ENCODE measurements at regions not wholly inside any gene's neighbourhood (a gene's known extent, or its start where the extent isn't known, plus 50 kb on each side); places are given as distances from the start of the nearest gene placed in this dataset.

- 56% methylated on average over 1 of the region's 1 CpG for WGBS
Measured at GRCh38 chr14:25113394-25113793, 63.4 kb upstream of the STXBP6 start.

DNA sequence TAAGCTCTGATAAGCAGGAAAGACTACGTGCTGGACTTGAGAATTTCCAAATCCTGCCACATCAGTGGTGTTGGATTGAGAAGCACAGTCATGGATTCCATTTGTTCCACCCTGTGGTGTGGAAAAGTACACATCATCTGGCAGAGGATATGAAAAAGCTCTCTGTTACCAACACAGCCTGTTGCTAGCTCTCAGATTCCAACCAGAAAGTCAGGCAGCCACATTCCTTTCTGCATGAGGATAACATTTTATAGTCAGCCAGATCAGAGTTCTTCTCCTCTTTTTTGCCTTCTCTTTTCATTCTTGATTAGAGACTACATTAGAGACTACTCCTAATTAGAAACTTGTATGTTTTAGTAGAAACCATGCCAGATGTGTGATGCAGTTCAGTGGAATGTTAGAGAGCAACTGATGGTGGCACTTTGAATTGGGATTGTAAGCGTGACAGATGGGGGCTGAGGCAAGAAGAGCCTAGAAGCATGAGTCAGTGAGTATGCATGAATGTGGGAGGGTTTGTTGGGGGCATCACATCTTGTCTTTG lies 61.2 kb upstream of the STXBP6 start:
- Histone ChIP-seq H3K79me1 (replicated peaks; ENCODE audit: low read length, poor library complexity, severe bottlenecking) (no peaks in the 10 kb centered on the region), H3K23ac (ENCODE audit: low read length in 2 of 2) (no peak overlapping the region), H3K27ac (ENCODE audit: low read length, poor library complexity, severe bottlenecking) (peak overlapping the region; percentile 11), H2BK12ac (ENCODE audit: low read length in 2 of 2) (no peak overlapping the region), H3K9ac (ENCODE audit: low read length) (peak overlapping the region; percentile 89), H3K27me3 (ENCODE audit: control insufficient read depth in 1 of 2, insufficient read depth in 1 of 2, low read length in 2 of 2) (no peaks in the 10 kb centered on the region), H2BK5ac (ENCODE audit: low read depth, low read length, poor library complexity, severe bottlenecking) (no peak overlapping the region), H3K18ac (ENCODE audit: low read depth in 1 of 2, low read length in 2 of 2) (no peak overlapping the region), H3K9me3 (ENCODE audit: control insufficient read depth, low read length) (no peaks in the 10 kb centered on the region), H3K4me2 (ENCODE audit: low read length, poor library complexity, severe bottlenecking) (no peak overlapping the region), H3K36me3 (ENCODE audit: control insufficient read depth in 1 of 2, insufficient read depth in 2 of 2, low read depth in 1 of 2, low read length in 2 of 2) (no peaks in the 10 kb centered on the region), H4K8ac (ENCODE audit: low read length) (no peak overlapping the region), H2AFZ (ENCODE audit: low read depth, low read length) (no peak overlapping the region), H4K91ac (ENCODE audit: low read length) (no peak overlapping the region), H2BK120ac (ENCODE audit: low read depth, low read length) (no peak overlapping the region), H3K4me3 (ENCODE audit: insufficient read depth in 1 of 2, low read depth in 1 of 2, low read length in 2 of 2) (peak overlapping the region in 1 of 2 experiments; percentile 28), H3K14ac (ENCODE audit: low read length in 2 of 2) (no peak overlapping the region), H2AK5ac (ENCODE audit: low read length, severe bottlenecking) (no peak overlapping the region), H3K4me1 (ENCODE audit: control insufficient read depth, insufficient read depth, low read depth, low read length) (no peaks in the 10 kb centered on the region), H2BK15ac (ENCODE audit: low read depth, poor library complexity, severe bottlenecking) (no peak overlapping the region), H3K4ac (ENCODE audit: low read depth in 1 of 2, low read length in 2 of 2) (no peak overlapping the region)
- DNase-seq, result peak; percentile 94
- WGBS, result 9% methylated on average over 2 of the region's 2 CpGs

More at GRCh38 chr14:25113394-25113793, 63.4 kb upstream of the STXBP6 start:
- Histone ChIP-seq H2BK120ac (ENCODE audit: low read depth, low read length) (no peak overlapping the region), H3K4me3 (ENCODE audit: insufficient read depth in 1 of 2, low read depth in 1 of 2, low read length in 2 of 2) (no peak overlapping the region), H3K14ac (ENCODE audit: low read length in 2 of 2) (no peak overlapping the region), H3K4ac (ENCODE audit: low read depth in 1 of 2, low read length in 2 of 2) (no peak overlapping the region), H2BK12ac (ENCODE audit: low read length in 2 of 2) (no peak overlapping the region), H3K23ac (ENCODE audit: low read length in 2 of 2) (no peak overlapping the region), H2AFZ (ENCODE audit: low read depth, low read length) (no peak overlapping the region), H3K36me3 (ENCODE audit: control insufficient read depth in 1 of 2, insufficient read depth in 2 of 2, low read depth in 1 of 2, low read length in 2 of 2) (no peaks in the 10 kb centered on the region), H3K4me2 (ENCODE audit: low read length, poor library complexity, severe bottlenecking) (no peak overlapping the region), H3K4me1 (ENCODE audit: control insufficient read depth, insufficient read depth, low read depth, low read length) (no peaks in the 10 kb centered on the region), H3K18ac (ENCODE audit: low read depth in 1 of 2, low read length in 2 of 2) (no peak overlapping the region), H2BK15ac (ENCODE audit: low read depth, poor library complexity, severe bottlenecking) (no peak overlapping the region), H3K9me3 (ENCODE audit: control insufficient read depth, low read length) (no peaks in the 10 kb centered on the region), H2BK5ac (ENCODE audit: low read depth, low read length, poor library complexity, severe bottlenecking) (no peak overlapping the region), H3K27ac (ENCODE audit: low read length, poor library complexity, severe bottlenecking) (no peak overlapping the region), H4K8ac (ENCODE audit: low read length) (no peak overlapping the region), H4K91ac (ENCODE audit: low read length) (no peak overlapping the region), H3K27me3 (ENCODE audit: control insufficient read depth in 1 of 2, insufficient read depth in 1 of 2, low read length in 2 of 2) (no peaks in the 10 kb centered on the region), H3K9ac (ENCODE audit: low read length) (no peak overlapping the region), H2AK5ac (ENCODE audit: low read length, severe bottlenecking) (no peak overlapping the region), H3K79me1 (replicated peaks; ENCODE audit: low read length, poor library complexity, severe bottlenecking) (no peaks in the 10 kb centered on the region)
- no peak for DNase-seq

DNA sequence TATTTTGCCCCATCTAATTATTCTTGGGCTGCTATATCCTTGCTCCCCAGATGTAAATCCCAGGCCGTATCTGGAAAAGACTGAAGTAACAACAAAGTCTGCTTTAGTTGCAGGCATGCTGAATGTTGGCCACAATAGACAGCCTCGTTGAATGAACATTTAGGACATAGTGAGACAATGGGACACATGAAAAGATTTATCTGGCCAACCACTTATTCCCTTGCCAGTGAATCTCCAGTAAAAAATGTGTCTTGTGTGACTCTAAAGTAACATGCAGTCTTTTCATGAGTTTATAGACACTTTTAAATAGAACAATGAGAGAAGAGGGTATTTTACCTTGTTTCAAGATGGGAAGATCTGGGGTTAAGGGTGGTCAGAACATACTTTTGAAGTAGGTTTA lies 60.2 kb upstream of the STXBP6 start:
- no peaks in the 10 kb centered on the region for H3K9me3 ChIP-seq (ENCODE audit: control insufficient read depth, low read length)
- DNase-seq, result no peak
- H3K23ac ChIP-seq (ENCODE audit: low read length in 2 of 2), result no peak overlapping the region
- 70% methylated on average over 2 of the region's 2 CpGs for WGBS
- H2BK5ac ChIP-seq (ENCODE audit: low read depth, low read length, poor library complexity, severe bottlenecking), result no peak overlapping the region
- H2BK15ac ChIP-seq (ENCODE audit: low read depth, poor library complexity, severe bottlenecking), result no peak overlapping the region
- H3K14ac ChIP-seq (ENCODE audit: low read length in 2 of 2), result no peak overlapping the region
- no peak overlapping the region for H2AK5ac ChIP-seq (ENCODE audit: low read length, severe bottlenecking)
- H3K18ac ChIP-seq (ENCODE audit: low read depth in 1 of 2, low read length in 2 of 2), result no peak overlapping the region
- H3K4me3 ChIP-seq (ENCODE audit: insufficient read depth in 1 of 2, low read depth in 1 of 2, low read length in 2 of 2), result peak overlapping the region in 1 of 2 experiments; percentile 18
- no peaks in the 10 kb centered on the region for H3K79me1 ChIP-seq (replicated peaks; ENCODE audit: low read length, poor library complexity, severe bottlenecking)
- no peak overlapping the region for H2BK12ac ChIP-seq (ENCODE audit: low read length in 2 of 2)
- H3K27ac ChIP-seq (ENCODE audit: low read length, poor library complexity, severe bottlenecking), result no peak overlapping the region
- no peak overlapping the region for H4K8ac ChIP-seq (ENCODE audit: low read length)
- H3K9ac ChIP-seq (ENCODE audit: low read length), result peak overlapping the region; percentile 89
- no peaks in the 10 kb centered on the region for H3K27me3 ChIP-seq (ENCODE audit: control insufficient read depth in 1 of 2, insufficient read depth in 1 of 2, low read length in 2 of 2)
- H3K4me2 ChIP-seq (ENCODE audit: low read length, poor library complexity, severe bottlenecking), result no peak overlapping the region
- no peak overlapping the region for H2AFZ ChIP-seq (ENCODE audit: low read depth, low read length)
- H4K91ac ChIP-seq (ENCODE audit: low read length), result no peak overlapping the region
- H2BK120ac ChIP-seq (ENCODE audit: low read depth, low read length), result no peak overlapping the region
- no peaks in the 10 kb centered on the region for H3K4me1 ChIP-seq (ENCODE audit: control insufficient read depth, insufficient read depth, low read depth, low read length)
- H3K4ac ChIP-seq (ENCODE audit: low read depth in 1 of 2, low read length in 2 of 2), result peak overlapping the region in 1 of 2 experiments; percentile 69
- no peaks in the 10 kb centered on the region for H3K36me3 ChIP-seq (ENCODE audit: control insufficient read depth in 1 of 2, insufficient read depth in 2 of 2, low read depth in 1 of 2, low read length in 2 of 2)

DNA sequence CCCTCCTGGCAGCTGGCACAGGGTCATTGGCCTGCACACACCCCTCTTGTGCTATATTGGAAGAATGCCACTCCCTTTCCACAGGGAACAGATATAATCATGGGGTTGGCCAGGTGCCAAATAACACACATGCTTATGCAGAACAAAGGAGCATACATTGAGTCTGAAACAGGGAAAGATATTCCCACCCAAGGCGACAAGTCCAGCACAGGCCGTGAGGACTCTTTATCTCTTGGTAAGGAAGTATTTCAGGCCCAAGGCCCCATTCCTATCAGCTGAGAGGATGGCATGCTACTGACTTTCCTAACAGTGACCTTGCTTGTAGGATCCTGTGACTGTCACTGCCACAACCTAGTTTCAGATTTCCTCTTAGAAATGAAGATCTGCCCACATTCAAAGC lies 59.0 kb upstream of the STXBP6 start:
- peak overlapping the region; percentile 89 for H3K9ac ChIP-seq (ENCODE audit: low read length)
- DNase-seq, result no peak
- H2AFZ ChIP-seq (ENCODE audit: low read depth, low read length), result no peak overlapping the region
- H3K9me3 ChIP-seq (ENCODE audit: control insufficient read depth, low read length), result no peaks in the 10 kb centered on the region
- H3K4ac ChIP-seq (ENCODE audit: low read depth in 1 of 2, low read length in 2 of 2), result no peak overlapping the region
- H3K27ac ChIP-seq (ENCODE audit: low read length, poor library complexity, severe bottlenecking), result no peak overlapping the region
- H4K8ac ChIP-seq (ENCODE audit: low read length), result no peak overlapping the region
- H3K18ac ChIP-seq (ENCODE audit: low read depth in 1 of 2, low read length in 2 of 2), result no peak overlapping the region
- no peak overlapping the region for H3K4me2 ChIP-seq (ENCODE audit: low read length, poor library complexity, severe bottlenecking)
- H3K4me1 ChIP-seq (ENCODE audit: control insufficient read depth, insufficient read depth, low read depth, low read length), result no peaks in the 10 kb centered on the region
- H4K91ac ChIP-seq (ENCODE audit: low read length), result no peak overlapping the region
- no peak overlapping the region for H2BK15ac ChIP-seq (ENCODE audit: low read depth, poor library complexity, severe bottlenecking)
- H2BK120ac ChIP-seq (ENCODE audit: low read depth, low read length), result no peak overlapping the region
- no peaks in the 10 kb centered on the region for H3K36me3 ChIP-seq (ENCODE audit: control insufficient read depth in 1 of 2, insufficient read depth in 2 of 2, low read depth in 1 of 2, low read length in 2 of 2)
- H3K4me3 ChIP-seq (ENCODE audit: insufficient read depth in 1 of 2, low read depth in 1 of 2, low read length in 2 of 2), result peak overlapping the region in 1 of 2 experiments; percentile 5
- H3K79me1 ChIP-seq (replicated peaks; ENCODE audit: low read length, poor library complexity, severe bottlenecking), result no peaks in the 10 kb centered on the region
- no peak overlapping the region for H3K23ac ChIP-seq (ENCODE audit: low read length in 2 of 2)
- no peak overlapping the region for H3K14ac ChIP-seq (ENCODE audit: low read length in 2 of 2)
- no peak overlapping the region for H2BK12ac ChIP-seq (ENCODE audit: low read length in 2 of 2)
- 84% methylated on average over 2 of the region's 2 CpGs for WGBS
- H2AK5ac ChIP-seq (ENCODE audit: low read length, severe bottlenecking), result no peak overlapping the region
- no peak overlapping the region for H2BK5ac ChIP-seq (ENCODE audit: low read depth, low read length, poor library complexity, severe bottlenecking)
- H3K27me3 ChIP-seq (ENCODE audit: control insufficient read depth in 1 of 2, insufficient read depth in 1 of 2, low read length in 2 of 2), result no peaks in the 10 kb centered on the region

Measured in mesenchymal stem cell (in vitro differentiated cells and primary cell).